ENCODE measurements at regions not wholly inside any gene's neighbourhood (a gene's known extent, or its start where the extent isn't known, plus 50 kb on each side); places are given as distances from the start of the nearest gene placed in this dataset.
"Not testable (repeated sequence)": the region's sequence is repeated elsewhere in the genome, so short reads cannot be mapped to it uniquely, and the experiment has no call there.

- no peaks in the 10 kb centered on the region for H3K36me3 ChIP-seq
- no peaks in the 10 kb centered on the region for H3K4me1 ChIP-seq (ENCODE audit: control insufficient read depth in 1 of 2, low read depth in 2 of 2)
- ATAC-seq (ENCODE audit: insufficient number of reproducible peaks, low FRiP score, low read depth) (no peak), DNase-seq (ENCODE audit: low spot score) (no peak)
- H3K4me3 ChIP-seq, result no peak overlapping the region
- no peak overlapping the region for H3K27ac ChIP-seq
- H3K9me3 ChIP-seq, result peaks cover 25% of the 10 kb centered on the region
- no peak for TF ChIP-seq CTCF (IDR thresholded peaks at IDR 0.05)
- no peaks in the 10 kb centered on the region for H3K27me3 ChIP-seq (replicated peaks; ENCODE audit: insufficient read depth)
Measured at GRCh38 chr4:187739771-187740170, 255.8 kb upstream of the ZFP42 start.

GRCh38 chr4:187744911-187745310, 250.7 kb upstream of the ZFP42 start:
- Histone ChIP-seq H3K27me3 (replicated peaks; ENCODE audit: insufficient read depth) (no peaks in the 10 kb centered on the region), H3K9me3 (peaks cover 11% of the 10 kb centered on the region), H3K4me3 (no peak overlapping the region), H3K27ac (no peak overlapping the region), H3K4me1 (ENCODE audit: control insufficient read depth in 1 of 2, low read depth in 2 of 2) (no peaks in the 10 kb centered on the region), H3K36me3 (no peaks in the 10 kb centered on the region)
- ATAC-seq (ENCODE audit: insufficient number of reproducible peaks, low FRiP score, low read depth), result no peak
- no peak for DNase-seq (ENCODE audit: low spot score)
- no peak for TF ChIP-seq CTCF (IDR thresholded peaks at IDR 0.05)

GRCh38 chr4:187750652-187751051, 244.9 kb upstream of the ZFP42 start:
- not testable (repeated sequence) for H3K36me3 ChIP-seq; H3K9me3 ChIP-seq; ATAC-seq (ENCODE audit: insufficient number of reproducible peaks, low FRiP score, low read depth); H3K27ac ChIP-seq; H3K27me3 ChIP-seq (replicated peaks; ENCODE audit: insufficient read depth); DNase-seq (ENCODE audit: low spot score); H3K4me1 ChIP-seq (ENCODE audit: control insufficient read depth in 1 of 2, low read depth in 2 of 2); H3K4me3 ChIP-seq

- Histone ChIP-seq H3K9me3 (no peaks in the 10 kb centered on the region), H3K27ac (no peak overlapping the region), H3K4me1 (ENCODE audit: control insufficient read depth in 1 of 2, low read depth in 2 of 2) (peaks cover 0 to 4% of the 10 kb centered on the region in 2 donors), H3K27me3 (replicated peaks; ENCODE audit: insufficient read depth) (no peaks in the 10 kb centered on the region), H3K4me3 (no peak overlapping the region), H3K36me3 (no peaks in the 10 kb centered on the region)
- TF ChIP-seq CTCF (IDR thresholded peaks at IDR 0.05), result no peak
- no peak for ATAC-seq (ENCODE audit: insufficient number of reproducible peaks, low FRiP score, low read depth)
- no peak for DNase-seq (ENCODE audit: low spot score)
Measured at GRCh38 chr4:187767158-187767557, 228.4 kb upstream of the ZFP42 start.

GRCh38 chr4:187767687-187768086, 227.9 kb upstream of the ZFP42 start:
- TF ChIP-seq CTCF (IDR thresholded peaks at IDR 0.05), result no peak
- H3K27me3 ChIP-seq (replicated peaks; ENCODE audit: insufficient read depth), result no peaks in the 10 kb centered on the region

GRCh38 chr4:187770345-187770744, 225.2 kb upstream of the ZFP42 start:
- ATAC-seq (ENCODE audit: insufficient number of reproducible peaks, low FRiP score, low read depth) (no peak), DNase-seq (ENCODE audit: low spot score) (no peak)
- no peak overlapping the region for H3K4me3 ChIP-seq
- H3K27ac ChIP-seq, result no peak overlapping the region
- no peak for TF ChIP-seq CTCF (IDR thresholded peaks at IDR 0.05)
- H3K4me1 ChIP-seq (ENCODE audit: control insufficient read depth in 1 of 2, low read depth in 2 of 2), result peaks cover 0 to 4% of the 10 kb centered on the region in 2 donors
- no peaks in the 10 kb centered on the region for H3K27me3 ChIP-seq (replicated peaks; ENCODE audit: insufficient read depth)
- H3K9me3 ChIP-seq, result no peaks in the 10 kb centered on the region
- H3K36me3 ChIP-seq, result no peaks in the 10 kb centered on the region

More at GRCh38 chr4:187767687-187768086, 227.9 kb upstream of the ZFP42 start:
- DNase-seq (ENCODE audit: low spot score) (no peak), ATAC-seq (ENCODE audit: insufficient number of reproducible peaks, low FRiP score, low read depth) (no peak)
- Histone ChIP-seq H3K27ac (no peak overlapping the region), H3K4me3 (no peak overlapping the region), H3K36me3 (no peaks in the 10 kb centered on the region), H3K9me3 (no peaks in the 10 kb centered on the region), H3K4me1 (ENCODE audit: control insufficient read depth in 1 of 2, low read depth in 2 of 2) (peaks cover 0 to 4% of the 10 kb centered on the region in 2 donors)

Data from thoracic aorta (tissue), 2 donors.